ENCODE measurements at regions not wholly inside any gene's neighbourhood (a gene's known extent, or its start where the extent isn't known, plus 50 kb on each side); places are given as distances from the start of the nearest gene placed in this dataset.

- H3K9me3 ChIP-seq = no peaks in the 10 kb centered on the region
- no peak for DNase-seq (ENCODE audit: low spot score)
- H3K4me3 ChIP-seq = no peak overlapping the region
- no peak overlapping the region for H3K27ac ChIP-seq
- no peaks in the 10 kb centered on the region for H3K4me1 ChIP-seq (ENCODE audit: control insufficient read depth in 1 of 2, low read depth in 2 of 2)
- no peaks in the 10 kb centered on the region for H3K27me3 ChIP-seq (replicated peaks; ENCODE audit: insufficient read depth)
- TF ChIP-seq CTCF (IDR thresholded peaks at IDR 0.05) = no peak
- no peak for ATAC-seq (ENCODE audit: insufficient number of reproducible peaks, low FRiP score, low read depth)
- no peaks in the 10 kb centered on the region for H3K36me3 ChIP-seq
Observed at GRCh38 chr2:20122864-20123263, 71.4 kb upstream of the LAPTM4A start.

- Histone ChIP-seq H3K9me3 (no peaks in the 10 kb centered on the region), H3K4me1 (ENCODE audit: control insufficient read depth in 1 of 2, low read depth in 2 of 2) (no peaks in the 10 kb centered on the region), H3K4me3 (no peak overlapping the region), H3K27ac (no peak overlapping the region), H3K27me3 (replicated peaks; ENCODE audit: insufficient read depth) (no peaks in the 10 kb centered on the region), H3K36me3 (no peaks in the 10 kb centered on the region)
- ATAC-seq (ENCODE audit: insufficient number of reproducible peaks, low FRiP score, low read depth) (no peak), DNase-seq (ENCODE audit: low spot score) (no peak)
- TF ChIP-seq CTCF (IDR thresholded peaks at IDR 0.05) = no peak
Observed at GRCh38 chr2:20120569-20121416, 69.4 kb upstream of the LAPTM4A start.

GRCh38 chr2:20118051-20118450, 66.6 kb upstream of the LAPTM4A start:
- no peak overlapping the region for H3K4me3 ChIP-seq
- no peaks in the 10 kb centered on the region for H3K36me3 ChIP-seq
- DNase-seq (ENCODE audit: low spot score) (no peak), ATAC-seq (ENCODE audit: insufficient number of reproducible peaks, low FRiP score, low read depth) (no peak)
- no peak for TF ChIP-seq CTCF (IDR thresholded peaks at IDR 0.05)
- H3K27me3 ChIP-seq (replicated peaks; ENCODE audit: insufficient read depth) = no peaks in the 10 kb centered on the region
- H3K9me3 ChIP-seq = no peaks in the 10 kb centered on the region
- H3K4me1 ChIP-seq (ENCODE audit: control insufficient read depth in 1 of 2, low read depth in 2 of 2) = no peaks in the 10 kb centered on the region
- H3K27ac ChIP-seq = no peak overlapping the region

GRCh38 chr2:20115902-20116301, 64.5 kb upstream of the LAPTM4A start:
- no peak for TF ChIP-seq CTCF (IDR thresholded peaks at IDR 0.05)
- no peaks in the 10 kb centered on the region for H3K27me3 ChIP-seq (replicated peaks; ENCODE audit: insufficient read depth)
- no peak overlapping the region for H3K4me3 ChIP-seq
- ATAC-seq (ENCODE audit: insufficient number of reproducible peaks, low FRiP score, low read depth) = no peak
- H3K9me3 ChIP-seq = no peaks in the 10 kb centered on the region
- H3K27ac ChIP-seq = no peak overlapping the region
- no peaks in the 10 kb centered on the region for H3K4me1 ChIP-seq (ENCODE audit: control insufficient read depth in 1 of 2, low read depth in 2 of 2)
- no peaks in the 10 kb centered on the region for H3K36me3 ChIP-seq
- no peak for DNase-seq (ENCODE audit: low spot score)

- DNase-seq (ENCODE audit: low spot score) = no peak
- ATAC-seq (ENCODE audit: insufficient number of reproducible peaks, low FRiP score, low read depth) = no peak
- TF ChIP-seq CTCF (IDR thresholded peaks at IDR 0.05) = no peak
- H3K4me3 ChIP-seq = no peak overlapping the region
- no peaks in the 10 kb centered on the region for H3K4me1 ChIP-seq (ENCODE audit: control insufficient read depth in 1 of 2, low read depth in 2 of 2)
- H3K27me3 ChIP-seq (replicated peaks; ENCODE audit: insufficient read depth) = no peaks in the 10 kb centered on the region
- H3K36me3 ChIP-seq = no peaks in the 10 kb centered on the region
- no peak overlapping the region for H3K27ac ChIP-seq
- H3K9me3 ChIP-seq = peaks cover 2% of the 10 kb centered on the region
Observed at GRCh38 chr2:20115374-20115773, 63.9 kb upstream of the LAPTM4A start.

Data from thoracic aorta (tissue), 2 donors.